ENCODE measurements at regions not wholly inside any gene's neighbourhood (a gene's known extent, or its start where the extent isn't known, plus 50 kb on each side); places are given as distances from the start of the nearest gene placed in this dataset.

DNA sequence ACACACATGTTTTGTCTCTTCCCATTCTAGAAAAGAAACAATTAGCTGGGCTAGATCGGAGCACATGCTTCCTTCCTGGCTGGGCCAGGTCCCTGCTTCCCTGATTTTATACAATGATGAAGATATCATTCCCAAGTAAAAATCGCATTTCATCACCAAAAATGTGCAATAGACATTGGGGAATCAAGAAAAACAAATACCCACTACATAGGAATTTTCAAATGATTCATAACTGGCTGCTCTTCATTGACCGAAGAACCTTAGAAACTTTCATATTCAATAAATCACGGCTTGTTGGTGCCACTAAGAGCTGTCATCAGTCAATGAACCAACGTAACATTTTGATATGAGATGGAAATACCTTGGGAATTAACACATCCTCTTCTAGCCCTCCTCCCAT lies 373.6 kb upstream of the TRIB2 start:
- TF ChIP-seq, protein P1, sequence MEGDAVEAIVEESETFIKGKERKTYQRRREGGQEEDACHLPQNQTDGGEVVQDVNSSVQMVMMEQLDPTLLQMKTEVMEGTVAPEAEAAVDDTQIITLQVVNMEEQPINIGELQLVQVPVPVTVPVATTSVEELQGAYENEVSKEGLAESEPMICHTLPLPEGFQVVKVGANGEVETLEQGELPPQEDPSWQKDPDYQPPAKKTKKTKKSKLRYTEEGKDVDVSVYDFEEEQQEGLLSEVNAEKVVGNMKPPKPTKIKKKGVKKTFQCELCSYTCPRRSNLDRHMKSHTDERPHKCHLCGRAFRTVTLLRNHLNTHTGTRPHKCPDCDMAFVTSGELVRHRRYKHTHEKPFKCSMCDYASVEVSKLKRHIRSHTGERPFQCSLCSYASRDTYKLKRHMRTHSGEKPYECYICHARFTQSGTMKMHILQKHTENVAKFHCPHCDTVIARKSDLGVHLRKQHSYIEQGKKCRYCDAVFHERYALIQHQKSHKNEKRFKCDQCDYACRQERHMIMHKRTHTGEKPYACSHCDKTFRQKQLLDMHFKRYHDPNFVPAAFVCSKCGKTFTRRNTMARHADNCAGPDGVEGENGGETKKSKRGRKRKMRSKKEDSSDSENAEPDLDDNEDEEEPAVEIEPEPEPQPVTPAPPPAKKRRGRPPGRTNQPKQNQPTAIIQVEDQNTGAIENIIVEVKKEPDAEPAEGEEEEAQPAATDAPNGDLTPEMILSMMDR (IDR thresholded peaks at IDR 0.05; ENCODE audit: low read depth, low read length), result no peak
- no peak for TF ChIP-seq EZH2phosphoT487 (IDR thresholded peaks at IDR 0.05; ENCODE audit: low read depth)
